ENCODE measurements at regions not wholly inside any gene's neighbourhood (a gene's known extent, or its start where the extent isn't known, plus 50 kb on each side); places are given as distances from the start of the nearest gene placed in this dataset.
"Not testable (repeated sequence)": the region's sequence is repeated elsewhere in the genome, so short reads cannot be mapped to it uniquely, and the experiment has no call there.

- H3K27ac ChIP-seq = no peak overlapping the region
- H3K36me3 ChIP-seq = no peaks in the 10 kb centered on the region
- H3K27me3 ChIP-seq = no peaks in the 10 kb centered on the region
- H3K4me1 ChIP-seq (ENCODE audit: control insufficient read depth in 1 of 2, insufficient read depth in 1 of 2, low read depth in 1 of 2, low read length in 1 of 2) = no peaks in the 10 kb centered on the region
- no peak overlapping the region for H3K4me3 ChIP-seq (ENCODE audit: low read depth in 1 of 2, low read length in 1 of 2)
- no peaks in the 10 kb centered on the region for H3K9me3 ChIP-seq
- no peak for TF ChIP-seq CTCF (IDR thresholded peaks at IDR 0.05)
Observed at GRCh38 chr15:77862651-77863104, 214.8 kb downstream of the TBC1D2B start.

- not testable (repeated sequence) for H3K9me3 ChIP-seq; H3K27me3 ChIP-seq; H3K4me1 ChIP-seq (ENCODE audit: control insufficient read depth in 1 of 2, insufficient read depth in 1 of 2, low read depth in 1 of 2, low read length in 1 of 2); H3K36me3 ChIP-seq; H3K4me3 ChIP-seq (ENCODE audit: low read depth in 1 of 2, low read length in 1 of 2); H3K27ac ChIP-seq
Observed at GRCh38 chr15:77861997-77862635, 215.4 kb downstream of the TBC1D2B start.

- Histone ChIP-seq H3K36me3 (no peaks in the 10 kb centered on the region), H3K27ac (no peak overlapping the region)
- no peak for TF ChIP-seq CTCF (IDR thresholded peaks at IDR 0.05)
Observed at GRCh38 chr15:77860071-77860691, 217.3 kb downstream of the TBC1D2B start.

GRCh38 chr15:77859491-77860060, 217.9 kb downstream of the TBC1D2B start:
- no peak overlapping the region for H3K4me3 ChIP-seq (ENCODE audit: low read depth in 1 of 2, low read length in 1 of 2)
- no peaks in the 10 kb centered on the region for H3K4me1 ChIP-seq (ENCODE audit: control insufficient read depth in 1 of 2, insufficient read depth in 1 of 2, low read depth in 1 of 2, low read length in 1 of 2)
- no peaks in the 10 kb centered on the region for H3K36me3 ChIP-seq
- TF ChIP-seq CTCF (IDR thresholded peaks at IDR 0.05) = no peak
- H3K27me3 ChIP-seq = peaks cover 3% of the 10 kb centered on the region
- H3K27ac ChIP-seq = no peak overlapping the region
- no peaks in the 10 kb centered on the region for H3K9me3 ChIP-seq

More at GRCh38 chr15:77860071-77860691, 217.3 kb downstream of the TBC1D2B start:
- Histone ChIP-seq H3K4me3 (ENCODE audit: low read depth in 1 of 2, low read length in 1 of 2) (no peak overlapping the region), H3K27me3 (no peaks in the 10 kb centered on the region), H3K4me1 (ENCODE audit: control insufficient read depth in 1 of 2, insufficient read depth in 1 of 2, low read depth in 1 of 2, low read length in 1 of 2) (no peaks in the 10 kb centered on the region), H3K9me3 (no peaks in the 10 kb centered on the region)

GRCh38 chr15:77858792-77859490, 218.6 kb downstream of the TBC1D2B start:
- H3K4me3 ChIP-seq (ENCODE audit: low read depth in 1 of 2, low read length in 1 of 2) = no peak overlapping the region
- no peaks in the 10 kb centered on the region for H3K9me3 ChIP-seq
- H3K36me3 ChIP-seq = no peaks in the 10 kb centered on the region
- no peak for TF ChIP-seq CTCF (IDR thresholded peaks at IDR 0.05)
- no peak overlapping the region for H3K27ac ChIP-seq
- H3K4me1 ChIP-seq (ENCODE audit: control insufficient read depth in 1 of 2, insufficient read depth in 1 of 2, low read depth in 1 of 2, low read length in 1 of 2) = no peaks in the 10 kb centered on the region
- H3K27me3 ChIP-seq = peaks cover 3% of the 10 kb centered on the region

Measured in neutrophil (primary cell).